PC-3 (cell line): ENCODE measurements at regions not wholly inside any gene's neighbourhood (a gene's known extent, or its start where the extent isn't known, plus 50 kb on each side); places are given as distances from the start of the nearest gene placed in this dataset.
"Not testable (repeated sequence)": the region's sequence is repeated elsewhere in the genome, so short reads cannot be mapped to it uniquely, and the experiment has no call there.

Experiments
- ATAC-seq: fragments of 200-7000 bp; cut with Tn5 transposase; 2 replicates; pipeline ENCODE4 v1.9.1; 2020; ENCODE audit warnings: mild to moderate bottlenecking, moderate library complexity
- BruUV-seq: library from RNA; stranded (reverse); fragments of 400-500 nt; replicated peaks from 2 replicates; lab custom pipeline; 2021; lab: Mats Ljungman, UMichigan
- CTCF ChIA-PET: fragments of 300-600 bp; sonication (Branson Sonifier 250); formaldehyde crosslinking; loops from one replicate; lab custom pipeline; 2022; ENCODE audit warnings: antibody characterized with exemption; lab: Charles Lee
- POLR2A ChIA-PET: fragments of 300-600 bp; sonication (Branson Sonifier 250); formaldehyde crosslinking; loops from one replicate; lab custom pipeline; 2022; ENCODE audit warnings: antibody characterized with exemption; ENCODE audit not compliant: unreplicated experiment; lab: Charles Lee
- DNase-seq: peaks from one replicate; pipeline ENCODE4 v3.0.0-alpha.2; 2015
- H2AFZ ChIP-seq: fragments of 300-600 bp; sonication (generic); 2 replicates; pipeline ENCODE4 v1.6.0; 2016; ENCODE audit warnings: antibody characterized with exemption, low read length
- H3F3A ChIP-seq: fragments of 300-600 bp; sonication (generic); one replicate; pipeline ENCODE4 v1.6.0; 2017; ENCODE audit warnings: antibody characterized with exemption, low read length, control low read depth, mild to moderate bottlenecking; ENCODE audit not compliant: unreplicated experiment
- H3K27ac ChIP-seq: fragments of 300-600 bp; sonication (generic); 2 replicates; pipeline ENCODE4 v1.5.1; 2016; ENCODE audit warnings: mild to moderate bottlenecking, low read length
- H3K27me3 ChIP-seq: fragments of 300-600 bp; sonication (generic); 2 replicates; pipeline ENCODE4 v1.6.1; 2016; ENCODE audit warnings: low read length, mixed read lengths
- H3K36me3 ChIP-seq: fragments of 300-600 bp; sonication (generic); 2 replicates; pipeline ENCODE4 v1.6.1; 2016; ENCODE audit warnings: low read depth, mixed run types, low read length, mixed read lengths
- H3K4me1 ChIP-seq: fragments of 300-600 bp; sonication (generic); 2 replicates; pipeline ENCODE4 v1.5.1; 2016; ENCODE audit warnings: low read length; ENCODE audit not compliant: insufficient read depth
- H3K4me2 ChIP-seq: fragments of 300-600 bp; sonication (generic); 2 replicates; pipeline ENCODE4 v1.6.0; 2016; ENCODE audit warnings: low read length
- H3K4me3 ChIP-seq: fragments of 300-600 bp; sonication (generic); 2 replicates; pipeline ENCODE4 v1.5.1; 2016; ENCODE audit warnings: mild to moderate bottlenecking, low read length, mixed read lengths
- H3K79me2 ChIP-seq: fragments of 300-600 bp; sonication (generic); 2 replicates; pipeline ENCODE4 v1.6.1; 2017; ENCODE audit warnings: low read length, mixed read lengths
- H3K9ac ChIP-seq: fragments of 300-600 bp; sonication (generic); 2 replicates; pipeline ENCODE4 v1.6.0; 2016; ENCODE audit warnings: mild to moderate bottlenecking, low read length
- H3K9me2 ChIP-seq: fragments of 300-600 bp; sonication (generic); replicated peaks from 2 replicates; pipeline ENCODE4 v1.6.1; 2016; ENCODE audit warnings: mixed run types, low read length, mixed read lengths
- H3K9me3 ChIP-seq: fragments of 300-600 bp; sonication (generic); 2 replicates; pipeline ENCODE4 v1.6.1; 2016; ENCODE audit warnings: low read length, mixed read lengths
- H4K20me1 ChIP-seq: fragments of 300-600 bp; sonication (generic); 2 replicates; pipeline ENCODE4 v1.6.1; 2016; ENCODE audit warnings: low read length, mixed read lengths
- CTCF ChIP-seq: fragments of 300-600 bp; sonication (generic); conservative IDR thresholded peaks from 2 replicates; pipeline ENCODE4 v1.5.1; 2017; ENCODE audit warnings: antibody characterized with exemption, low read depth, mild to moderate bottlenecking, low read length
- EZH2 ChIP-seq: fragments of 300-600 bp; sonication (generic); IDR thresholded peaks from one replicate; pipeline ENCODE4 v1.6.1; 2017; ENCODE audit warnings: antibody characterized with exemption, mild to moderate bottlenecking, low read length; ENCODE audit not compliant: unreplicated experiment
- EZH2phosphoT487 ChIP-seq: fragments of 300-600 bp; sonication (generic); IDR thresholded peaks from 2 replicates; pipeline ENCODE4 v1.6.1; 2018; ENCODE audit warnings: mild to moderate bottlenecking, antibody characterized with exemption, low read length, borderline replicate concordance
- intact Hi-C: fragments of 100-400 bp; cut with micrococcal nuclease; formaldehyde crosslinking; loops from 2 replicates; pipeline ENCODE4 v1.9.0; 2023

GRCh38 chr1:60914982-60915381 lies 167.4 kb upstream of the NFIA start:
- no peak for ATAC-seq
- Histone ChIP-seq H3K9me3 (no peaks in the 10 kb centered on the region), H3K79me2 (no peaks in the 10 kb centered on the region), H3K27ac (no peak overlapping the region), H3K4me1 (no peaks in the 10 kb centered on the region), H3K27me3 (peaks cover 13% of the 10 kb centered on the region; the same call in 1 of the 2 replicates), H2AFZ (no peak overlapping the region), H3K9me2 (no peaks in the 10 kb centered on the region), H4K20me1 (no peaks in the 10 kb centered on the region), H3K4me2 (no peak overlapping the region), H3K36me3 (no peaks in the 10 kb centered on the region), H3F3A (no peaks in the 10 kb centered on the region), H3K9ac (no peak overlapping the region), H3K4me3 (no peak overlapping the region)
- DNase-seq, result no peak
- ChIA-PET POLR2A (no interaction called here), CTCF (no interaction called here)
- intact Hi-C loops, result no loop called here
- TF ChIP-seq EZH2phosphoT487, result no peak
- TF ChIP-seq CTCF, result no peak
- no peak for TF ChIP-seq EZH2
- BruUV-seq, result no TSS peak

- H3K9me3 ChIP-seq, H3F3A ChIP-seq, intact Hi-C loops, H3K4me3 ChIP-seq, H3K4me1 ChIP-seq, H3K4me2 ChIP-seq, H3K9me2 ChIP-seq, ATAC-seq, H3K36me3 ChIP-seq, BruUV-seq, H3K9ac ChIP-seq, H2AFZ ChIP-seq, H4K20me1 ChIP-seq, H3K27ac ChIP-seq, H3K79me2 ChIP-seq, DNase-seq, POLR2A ChIA-PET, CTCF ChIA-PET: not testable (repeated sequence)
- H3K27me3 ChIP-seq, result peaks cover 13% of the 10 kb centered on the region
Observed at GRCh38 chr1:60913708-60914107, 168.7 kb upstream of the NFIA start.

DNA sequence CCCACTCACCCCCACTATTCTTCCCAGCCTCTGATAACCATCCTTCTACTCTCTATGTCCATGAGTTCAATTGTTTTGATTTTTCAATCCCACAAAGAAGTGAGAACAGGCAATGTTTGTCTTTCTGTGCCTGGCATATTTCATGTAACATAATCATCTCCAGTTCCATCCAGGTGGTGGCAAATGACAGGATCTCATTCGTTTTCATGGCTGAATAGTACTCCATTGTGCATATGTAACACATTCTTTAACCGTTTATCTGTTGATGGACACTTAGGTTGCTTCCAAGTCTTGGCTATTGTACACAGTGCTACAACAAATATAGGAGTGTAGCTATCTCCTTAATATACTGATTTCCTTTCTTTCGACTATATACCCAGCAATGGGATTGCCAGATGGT lies 169.3 kb upstream of the NFIA start:
- H2AFZ ChIP-seq, result no peak overlapping the region
- H3K9me2 ChIP-seq, result no peaks in the 10 kb centered on the region
- no peaks in the 10 kb centered on the region for H3K36me3 ChIP-seq
- TF ChIP-seq CTCF, result no peak
- TF ChIP-seq EZH2, result no peak
- no peak for TF ChIP-seq EZH2phosphoT487
- no peak overlapping the region for H3K27ac ChIP-seq
- H3K4me2 ChIP-seq, result no peak overlapping the region
- no peak for ATAC-seq
- H3K9ac ChIP-seq, result no peak overlapping the region
- H4K20me1 ChIP-seq, result no peaks in the 10 kb centered on the region
- ChIA-PET POLR2A (no interaction called here), CTCF (no interaction called here)
- H3K4me3 ChIP-seq, result no peak overlapping the region
- no TSS peak for BruUV-seq
- H3F3A ChIP-seq, result no peaks in the 10 kb centered on the region
- no peak for DNase-seq
- H3K27me3 ChIP-seq, result peaks cover 13% of the 10 kb centered on the region
- intact Hi-C loops, result no loop called here
- no peaks in the 10 kb centered on the region for H3K9me3 ChIP-seq
- no peaks in the 10 kb centered on the region for H3K4me1 ChIP-seq
- no peaks in the 10 kb centered on the region for H3K79me2 ChIP-seq
